ENCODE measurements at regions not wholly inside any gene's neighbourhood (a gene's known extent, or its start where the extent isn't known, plus 50 kb on each side); places are given as distances from the start of the nearest gene placed in this dataset.

GRCh38 chr13:85148009-85148408 lies 651.2 kb downstream of the SLITRK6 start:
- no peak overlapping the region for H3K4me3 ChIP-seq (replicated peaks; ENCODE audit: insufficient read depth, low read length)
- no peaks in the 10 kb centered on the region for H3K27me3 ChIP-seq (ENCODE audit: insufficient read depth, poor library complexity, severe bottlenecking)
- TF ChIP-seq POLR2AphosphoS5 (IDR thresholded peaks at IDR 0.05; ENCODE audit: low read depth) (no peak), GABPA (IDR thresholded peaks at IDR 0.05; ENCODE audit: low read depth) (no peak), SPI1 (IDR thresholded peaks at IDR 0.05; ENCODE audit: borderline replicate concordance, low read depth) (no peak)
- TF ChIP-seq, protein P1, sequence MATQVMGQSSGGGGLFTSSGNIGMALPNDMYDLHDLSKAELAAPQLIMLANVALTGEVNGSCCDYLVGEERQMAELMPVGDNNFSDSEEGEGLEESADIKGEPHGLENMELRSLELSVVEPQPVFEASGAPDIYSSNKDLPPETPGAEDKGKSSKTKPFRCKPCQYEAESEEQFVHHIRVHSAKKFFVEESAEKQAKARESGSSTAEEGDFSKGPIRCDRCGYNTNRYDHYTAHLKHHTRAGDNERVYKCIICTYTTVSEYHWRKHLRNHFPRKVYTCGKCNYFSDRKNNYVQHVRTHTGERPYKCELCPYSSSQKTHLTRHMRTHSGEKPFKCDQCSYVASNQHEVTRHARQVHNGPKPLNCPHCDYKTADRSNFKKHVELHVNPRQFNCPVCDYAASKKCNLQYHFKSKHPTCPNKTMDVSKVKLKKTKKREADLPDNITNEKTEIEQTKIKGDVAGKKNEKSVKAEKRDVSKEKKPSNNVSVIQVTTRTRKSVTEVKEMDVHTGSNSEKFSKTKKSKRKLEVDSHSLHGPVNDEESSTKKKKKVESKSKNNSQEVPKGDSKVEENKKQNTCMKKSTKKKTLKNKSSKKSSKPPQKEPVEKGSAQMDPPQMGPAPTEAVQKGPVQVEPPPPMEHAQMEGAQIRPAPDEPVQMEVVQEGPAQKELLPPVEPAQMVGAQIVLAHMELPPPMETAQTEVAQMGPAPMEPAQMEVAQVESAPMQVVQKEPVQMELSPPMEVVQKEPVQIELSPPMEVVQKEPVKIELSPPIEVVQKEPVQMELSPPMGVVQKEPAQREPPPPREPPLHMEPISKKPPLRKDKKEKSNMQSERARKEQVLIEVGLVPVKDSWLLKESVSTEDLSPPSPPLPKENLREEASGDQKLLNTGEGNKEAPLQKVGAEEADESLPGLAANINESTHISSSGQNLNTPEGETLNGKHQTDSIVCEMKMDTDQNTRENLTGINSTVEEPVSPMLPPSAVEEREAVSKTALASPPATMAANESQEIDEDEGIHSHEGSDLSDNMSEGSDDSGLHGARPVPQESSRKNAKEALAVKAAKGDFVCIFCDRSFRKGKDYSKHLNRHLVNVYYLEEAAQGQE (IDR thresholded peaks at IDR 0.05; ENCODE audit: insufficient replicate concordance, low read depth): no peak
- TF ChIP-seq, protein P2, sequence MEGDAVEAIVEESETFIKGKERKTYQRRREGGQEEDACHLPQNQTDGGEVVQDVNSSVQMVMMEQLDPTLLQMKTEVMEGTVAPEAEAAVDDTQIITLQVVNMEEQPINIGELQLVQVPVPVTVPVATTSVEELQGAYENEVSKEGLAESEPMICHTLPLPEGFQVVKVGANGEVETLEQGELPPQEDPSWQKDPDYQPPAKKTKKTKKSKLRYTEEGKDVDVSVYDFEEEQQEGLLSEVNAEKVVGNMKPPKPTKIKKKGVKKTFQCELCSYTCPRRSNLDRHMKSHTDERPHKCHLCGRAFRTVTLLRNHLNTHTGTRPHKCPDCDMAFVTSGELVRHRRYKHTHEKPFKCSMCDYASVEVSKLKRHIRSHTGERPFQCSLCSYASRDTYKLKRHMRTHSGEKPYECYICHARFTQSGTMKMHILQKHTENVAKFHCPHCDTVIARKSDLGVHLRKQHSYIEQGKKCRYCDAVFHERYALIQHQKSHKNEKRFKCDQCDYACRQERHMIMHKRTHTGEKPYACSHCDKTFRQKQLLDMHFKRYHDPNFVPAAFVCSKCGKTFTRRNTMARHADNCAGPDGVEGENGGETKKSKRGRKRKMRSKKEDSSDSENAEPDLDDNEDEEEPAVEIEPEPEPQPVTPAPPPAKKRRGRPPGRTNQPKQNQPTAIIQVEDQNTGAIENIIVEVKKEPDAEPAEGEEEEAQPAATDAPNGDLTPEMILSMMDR (IDR thresholded peaks at IDR 0.05; ENCODE audit: insufficient read depth, low read length): no peak
- DNase-seq (ENCODE audit: low read depth in 1 of 2, low spot score in 1 of 2): no peak
- H3K27ac ChIP-seq (replicated peaks): no peak overlapping the region

DNA sequence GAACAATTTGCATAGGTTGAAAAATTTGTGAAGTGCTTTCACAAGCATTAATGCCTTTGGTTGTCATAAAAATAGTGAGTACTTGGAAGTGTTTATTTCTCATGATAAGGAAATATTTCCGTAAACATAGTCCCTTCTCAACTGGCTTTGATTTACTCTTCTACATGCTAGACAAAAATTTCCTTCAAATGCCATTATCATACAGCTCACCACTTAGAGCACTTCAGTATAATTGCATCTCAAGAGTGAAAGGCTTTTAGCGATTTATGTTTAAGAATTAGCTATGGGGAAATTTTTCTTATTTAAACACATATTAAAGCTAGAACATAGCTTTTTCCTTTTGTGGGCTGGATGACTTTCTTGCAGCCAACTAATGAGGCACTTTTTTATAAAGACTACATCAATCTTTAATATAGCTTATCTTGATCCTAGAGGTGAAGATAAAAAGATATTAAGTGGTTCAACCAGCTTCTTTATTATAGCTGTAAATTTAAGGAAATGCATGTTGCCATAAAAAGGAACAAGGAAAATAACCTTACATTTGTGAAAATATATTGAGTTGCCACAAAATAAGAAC lies 656.8 kb downstream of the SLITRK6 start:
- TF ChIP-seq POLR2AphosphoS5 (IDR thresholded peaks at IDR 0.05; ENCODE audit: low read depth) (no peak), SPI1 (IDR thresholded peaks at IDR 0.05; ENCODE audit: borderline replicate concordance, low read depth) (no peak), GABPA (IDR thresholded peaks at IDR 0.05; ENCODE audit: low read depth) (no peak)
- TF ChIP-seq, protein P2 (IDR thresholded peaks at IDR 0.05; ENCODE audit: insufficient read depth, low read length): no peak
- TF ChIP-seq, protein P1 (IDR thresholded peaks at IDR 0.05; ENCODE audit: insufficient replicate concordance, low read depth): no peak
- no peak overlapping the region for H3K27ac ChIP-seq (replicated peaks)
- no peak for DNase-seq (ENCODE audit: low read depth in 1 of 2, low spot score in 1 of 2)
- no peak overlapping the region for H3K4me3 ChIP-seq (replicated peaks; ENCODE audit: insufficient read depth, low read length)
- H3K27me3 ChIP-seq (ENCODE audit: insufficient read depth, poor library complexity, severe bottlenecking): no peaks in the 10 kb centered on the region

- no peak for DNase-seq (ENCODE audit: low read depth in 1 of 2, low spot score in 1 of 2)
- TF ChIP-seq SPI1 (IDR thresholded peaks at IDR 0.05; ENCODE audit: borderline replicate concordance, low read depth) (no peak), POLR2AphosphoS5 (IDR thresholded peaks at IDR 0.05; ENCODE audit: low read depth) (no peak), GABPA (IDR thresholded peaks at IDR 0.05; ENCODE audit: low read depth) (no peak)
- TF ChIP-seq, protein P2 (IDR thresholded peaks at IDR 0.05; ENCODE audit: insufficient read depth, low read length): no peak
- TF ChIP-seq, protein P1 (IDR thresholded peaks at IDR 0.05; ENCODE audit: insufficient replicate concordance, low read depth): no peak
- no peaks in the 10 kb centered on the region for H3K27me3 ChIP-seq (ENCODE audit: insufficient read depth, poor library complexity, severe bottlenecking)
- H3K27ac ChIP-seq (replicated peaks): no peak overlapping the region
- H3K4me3 ChIP-seq (replicated peaks; ENCODE audit: insufficient read depth, low read length): no peak overlapping the region
Observed at GRCh38 chr13:85141401-85141800, 657.8 kb downstream of the SLITRK6 start.
